Astrocyte of the spinal cord (primary cell): ENCODE measurements at regions not wholly inside any gene's neighbourhood (a gene's known extent, or its start where the extent isn't known, plus 50 kb on each side); places are given as distances from the start of the nearest gene placed in this dataset.

ENCODE experiments used
- DNase-seq: peaks from one replicate; pipeline ENCODE4 v3.0.0; 2011; ENCODE audit warnings: low read depth, low spot score
- H3K4me3 ChIP-seq: 2 replicates; pipeline ENCODE4 v1.5.1; 2011; ENCODE audit warnings: low read depth, mild to moderate bottlenecking, low read length, moderate library complexity
- in situ Hi-C: cut with HindIII; loops from 2 replicates; pipeline ENCODE4 v1.10.0; 2017; ENCODE audit warnings: low sequenced_read_pairs
- TF ChIP-seq, protein P1 (sequence below): IDR thresholded peaks from 2 replicates; pipeline ENCODE4 v1.5.1; 2012; ENCODE audit warnings: low read depth, mild to moderate bottlenecking, low read length, inconsistent platforms

DNA sequence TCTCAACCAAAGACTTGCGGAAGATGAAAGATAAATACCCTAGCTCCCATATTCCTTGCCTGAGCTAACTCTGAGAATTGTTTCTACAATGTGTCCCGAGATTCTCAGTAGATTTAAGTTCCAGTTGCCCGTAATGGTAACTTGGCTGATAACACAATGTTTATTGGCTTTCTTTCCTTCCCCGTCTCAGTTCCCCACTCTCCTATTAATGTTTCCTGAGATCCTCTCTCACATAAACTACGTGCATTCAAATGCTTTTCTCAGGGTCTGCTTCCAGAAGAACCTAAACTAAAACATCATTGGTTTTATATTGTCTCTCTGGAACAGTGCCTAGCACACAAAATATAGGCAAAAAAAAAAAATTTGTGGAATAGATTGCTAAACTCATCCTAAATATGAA, 794.2 kb upstream of the ADGRL2 start:
- in situ Hi-C loops, result no loop called here
- TF ChIP-seq, protein P1, sequence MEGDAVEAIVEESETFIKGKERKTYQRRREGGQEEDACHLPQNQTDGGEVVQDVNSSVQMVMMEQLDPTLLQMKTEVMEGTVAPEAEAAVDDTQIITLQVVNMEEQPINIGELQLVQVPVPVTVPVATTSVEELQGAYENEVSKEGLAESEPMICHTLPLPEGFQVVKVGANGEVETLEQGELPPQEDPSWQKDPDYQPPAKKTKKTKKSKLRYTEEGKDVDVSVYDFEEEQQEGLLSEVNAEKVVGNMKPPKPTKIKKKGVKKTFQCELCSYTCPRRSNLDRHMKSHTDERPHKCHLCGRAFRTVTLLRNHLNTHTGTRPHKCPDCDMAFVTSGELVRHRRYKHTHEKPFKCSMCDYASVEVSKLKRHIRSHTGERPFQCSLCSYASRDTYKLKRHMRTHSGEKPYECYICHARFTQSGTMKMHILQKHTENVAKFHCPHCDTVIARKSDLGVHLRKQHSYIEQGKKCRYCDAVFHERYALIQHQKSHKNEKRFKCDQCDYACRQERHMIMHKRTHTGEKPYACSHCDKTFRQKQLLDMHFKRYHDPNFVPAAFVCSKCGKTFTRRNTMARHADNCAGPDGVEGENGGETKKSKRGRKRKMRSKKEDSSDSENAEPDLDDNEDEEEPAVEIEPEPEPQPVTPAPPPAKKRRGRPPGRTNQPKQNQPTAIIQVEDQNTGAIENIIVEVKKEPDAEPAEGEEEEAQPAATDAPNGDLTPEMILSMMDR, result no peak

DNA sequence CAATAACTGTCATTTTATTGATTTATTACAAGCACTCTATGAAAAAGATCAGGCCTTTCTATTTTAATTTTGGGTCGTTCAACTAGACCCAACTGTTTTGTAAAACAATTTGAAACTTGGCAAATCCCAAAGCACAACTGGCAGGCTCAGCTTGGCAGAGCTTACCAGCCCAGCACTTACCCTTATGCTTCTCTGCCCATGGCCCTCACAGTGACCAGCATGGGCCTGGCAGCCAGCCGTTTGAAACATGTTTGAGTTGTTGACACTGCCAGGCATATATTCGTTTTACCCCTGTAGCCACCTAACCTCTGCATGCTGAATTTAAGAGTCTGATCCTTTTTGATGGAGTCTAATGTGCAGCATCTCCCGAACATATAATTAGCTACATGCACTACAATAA, 796.7 kb upstream of the ADGRL2 start:
- in situ Hi-C loops, result no loop called here
- H3K4me3 ChIP-seq, result no peak overlapping the region
- no peak for DNase-seq
- TF ChIP-seq, protein P1, result no peak

More for the DNA sequence above, 794.2 kb upstream of the ADGRL2 start:
- H3K4me3 ChIP-seq, result no peak overlapping the region
- no peak for DNase-seq

DNA sequence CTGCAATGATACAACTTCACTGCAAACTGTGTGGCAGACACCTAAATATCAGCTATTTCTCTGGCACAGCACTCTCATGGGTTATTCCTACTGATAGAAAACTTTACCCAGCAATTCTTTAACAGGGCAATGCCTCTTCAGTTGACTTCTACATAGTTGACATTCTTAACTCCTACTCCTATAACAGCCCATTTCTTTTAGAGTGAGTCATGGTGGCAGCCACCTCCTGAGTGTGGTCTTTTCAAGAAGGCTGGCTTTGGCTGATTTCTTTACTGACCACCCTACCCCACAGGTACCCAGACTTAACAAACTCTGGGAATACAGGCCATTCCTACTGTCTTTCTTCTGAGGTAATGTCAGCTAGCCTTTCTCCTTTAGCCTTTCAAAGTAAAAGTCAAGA, 805.8 kb upstream of the ADGRL2 start:
- in situ Hi-C loops, result no loop called here
- TF ChIP-seq, protein P1, result no peak
- no peak overlapping the region for H3K4me3 ChIP-seq
- peak; percentile 16 for DNase-seq

DNA sequence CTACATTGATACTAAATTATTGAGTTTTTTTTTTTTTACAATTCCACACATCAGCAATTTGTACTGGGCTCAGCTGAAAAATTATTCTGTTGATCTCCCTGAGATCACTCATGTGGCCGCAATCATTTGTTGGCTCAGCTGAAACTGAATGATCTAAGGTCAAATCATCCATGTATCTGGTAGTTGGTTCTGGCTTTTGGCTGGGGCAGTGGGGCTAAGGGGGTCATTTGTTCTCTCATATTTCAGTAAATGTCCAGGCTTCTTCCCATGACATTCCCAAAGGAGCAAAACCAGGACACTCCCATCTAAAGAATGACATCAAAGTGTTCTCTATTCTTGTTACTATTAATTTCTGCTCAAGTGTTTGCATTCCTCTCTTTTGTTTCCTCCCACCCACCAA, 806.7 kb upstream of the ADGRL2 start:
- in situ Hi-C loops, result no loop called here
- H3K4me3 ChIP-seq, result no peak overlapping the region
- TF ChIP-seq, protein P1, result no peak
- no peak for DNase-seq

DNA sequence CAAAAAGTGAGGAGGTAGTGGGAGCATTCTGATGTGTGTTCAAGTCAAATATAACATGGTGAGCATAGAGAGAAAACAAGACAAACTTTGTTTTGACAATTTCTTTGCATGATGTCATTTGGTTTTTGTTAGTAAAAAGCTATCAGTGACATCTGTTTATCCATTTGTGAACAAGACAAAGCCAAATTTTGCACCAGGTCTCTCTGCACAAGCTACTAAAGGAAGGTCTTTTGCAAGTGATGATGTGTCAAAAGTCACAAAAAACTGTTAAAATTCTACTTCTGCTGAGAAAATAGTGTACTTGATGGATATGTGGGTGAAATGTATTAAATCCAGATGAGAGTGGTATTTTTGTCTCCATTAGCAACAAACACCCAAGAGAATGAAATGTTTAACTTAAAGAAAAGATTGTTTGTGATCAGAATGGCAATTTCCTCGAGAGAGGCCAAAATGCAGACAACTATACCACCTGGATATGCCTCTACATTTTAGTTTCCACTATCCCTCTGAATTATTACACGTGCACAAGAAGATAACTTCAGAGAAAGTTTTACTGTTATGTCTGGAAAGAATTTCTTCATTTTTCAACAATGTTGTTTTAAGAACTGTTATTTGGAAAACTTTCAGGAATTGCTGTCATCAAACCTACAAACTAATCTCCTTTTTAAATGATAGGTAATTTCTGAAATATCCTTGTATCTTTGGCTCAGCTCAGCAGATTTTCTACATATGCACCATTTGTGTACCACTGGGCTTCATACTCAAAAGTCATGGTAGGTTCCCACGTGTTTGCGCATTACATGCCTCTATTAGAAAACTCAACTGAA, 807.4 kb upstream of the ADGRL2 start:
- in situ Hi-C loops, result no loop called here
- H3K4me3 ChIP-seq, result no peak overlapping the region
- DNase-seq, result no peak
- TF ChIP-seq, protein P1, result no peak

DNA sequence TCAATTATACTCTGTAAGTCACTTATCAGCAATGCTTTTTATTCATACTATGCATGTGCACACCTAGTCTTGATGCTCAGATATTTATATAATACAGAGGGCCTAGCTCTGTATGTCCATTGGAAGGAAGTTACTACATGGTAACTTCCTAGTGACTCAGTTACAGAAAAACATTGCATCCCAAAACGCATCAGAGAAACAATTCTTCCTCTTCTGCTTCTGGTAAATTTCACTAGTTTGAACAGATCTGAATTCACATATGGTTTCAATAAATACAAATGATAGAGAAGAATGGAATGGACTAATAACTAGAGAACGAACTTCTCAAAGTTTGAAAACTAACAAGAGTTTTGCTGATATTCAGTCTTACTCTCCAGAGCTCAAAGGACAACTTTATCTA, 811.3 kb upstream of the ADGRL2 start:
- TF ChIP-seq, protein P1, result no peak
- no peak for DNase-seq
- in situ Hi-C loops, result no loop called here
- H3K4me3 ChIP-seq, result no peak overlapping the region
